ENCODE measurements at regions not wholly inside any gene's neighbourhood (a gene's known extent, or its start where the extent isn't known, plus 50 kb on each side); places are given as distances from the start of the nearest gene placed in this dataset.

DNA sequence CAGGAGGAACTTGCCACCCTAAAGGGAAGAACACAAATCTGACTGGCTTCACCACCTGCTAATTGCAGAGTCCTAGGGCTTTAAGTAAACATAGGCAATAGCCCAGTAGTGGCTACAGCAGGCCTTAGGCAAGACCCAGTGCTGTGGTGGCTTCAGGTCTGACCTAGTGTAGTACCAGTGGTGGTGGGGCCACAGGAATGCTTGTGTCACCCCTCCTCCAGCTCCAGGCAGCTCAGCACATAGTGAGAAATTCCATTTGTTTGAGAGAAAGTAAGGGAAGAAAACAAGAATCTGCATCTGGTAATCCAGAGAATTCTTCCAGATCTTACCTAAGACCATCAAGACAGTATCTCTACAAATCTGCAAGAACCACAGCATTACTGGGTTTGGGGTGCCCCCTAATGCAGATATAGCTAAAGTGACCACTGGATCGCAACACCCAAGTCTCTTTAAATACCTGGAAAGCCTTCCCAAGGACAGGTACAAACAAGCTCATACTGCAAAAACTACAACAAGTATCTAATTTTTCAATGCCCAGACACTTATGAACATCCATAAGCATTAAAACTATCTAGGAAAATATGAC lies 102.6 kb upstream of the TRPM3 start:
- Mint-ChIP-seq H3K4me3 (no peak overlapping the region), H3K27ac (no peak overlapping the region), H3K4me1 (ENCODE audit: low read depth) (no peaks in the 10 kb centered on the region), H3K9me3 (no peaks in the 10 kb centered on the region), H3K36me3 (ENCODE audit: low read depth) (no peaks in the 10 kb centered on the region), H3K27me3 (peaks cover 4% of the 10 kb centered on the region)
- POLR2A ChIA-PET = no interaction called here
- H3K36me3 ChIP-seq (ENCODE audit: insufficient read depth, low read length) = no peaks in the 10 kb centered on the region
- CTCF ChIA-PET = no interaction called here
- DNase-seq (no peak), ATAC-seq (ENCODE audit: poor library complexity) (no peak)
- H3K27me3 ChIP-seq (ENCODE audit: control insufficient read depth in 1 of 2, insufficient read depth in 2 of 2, low read length in 2 of 2) = no peaks in the 10 kb centered on the region
- H3K4me1 ChIP-seq (ENCODE audit: insufficient read depth, low read length) = no peaks in the 10 kb centered on the region
- no peaks in the 10 kb centered on the region for H3K9me3 ChIP-seq (ENCODE audit: control insufficient read depth in 1 of 2, insufficient read depth in 1 of 2, low read length in 2 of 2)
- H3K27ac ChIP-seq (ENCODE audit: low read depth in 1 of 2, low read length in 2 of 2) = no peak overlapping the region
- intact Hi-C loops (cut with DNase I, micrococcal nuclease) = no loop called here
- TF ChIP-seq, protein P1, sequence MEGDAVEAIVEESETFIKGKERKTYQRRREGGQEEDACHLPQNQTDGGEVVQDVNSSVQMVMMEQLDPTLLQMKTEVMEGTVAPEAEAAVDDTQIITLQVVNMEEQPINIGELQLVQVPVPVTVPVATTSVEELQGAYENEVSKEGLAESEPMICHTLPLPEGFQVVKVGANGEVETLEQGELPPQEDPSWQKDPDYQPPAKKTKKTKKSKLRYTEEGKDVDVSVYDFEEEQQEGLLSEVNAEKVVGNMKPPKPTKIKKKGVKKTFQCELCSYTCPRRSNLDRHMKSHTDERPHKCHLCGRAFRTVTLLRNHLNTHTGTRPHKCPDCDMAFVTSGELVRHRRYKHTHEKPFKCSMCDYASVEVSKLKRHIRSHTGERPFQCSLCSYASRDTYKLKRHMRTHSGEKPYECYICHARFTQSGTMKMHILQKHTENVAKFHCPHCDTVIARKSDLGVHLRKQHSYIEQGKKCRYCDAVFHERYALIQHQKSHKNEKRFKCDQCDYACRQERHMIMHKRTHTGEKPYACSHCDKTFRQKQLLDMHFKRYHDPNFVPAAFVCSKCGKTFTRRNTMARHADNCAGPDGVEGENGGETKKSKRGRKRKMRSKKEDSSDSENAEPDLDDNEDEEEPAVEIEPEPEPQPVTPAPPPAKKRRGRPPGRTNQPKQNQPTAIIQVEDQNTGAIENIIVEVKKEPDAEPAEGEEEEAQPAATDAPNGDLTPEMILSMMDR (IDR thresholded peaks at IDR 0.05) = no peak
- H3K4me3 ChIP-seq (ENCODE audit: low read length) = no peak overlapping the region

DNA sequence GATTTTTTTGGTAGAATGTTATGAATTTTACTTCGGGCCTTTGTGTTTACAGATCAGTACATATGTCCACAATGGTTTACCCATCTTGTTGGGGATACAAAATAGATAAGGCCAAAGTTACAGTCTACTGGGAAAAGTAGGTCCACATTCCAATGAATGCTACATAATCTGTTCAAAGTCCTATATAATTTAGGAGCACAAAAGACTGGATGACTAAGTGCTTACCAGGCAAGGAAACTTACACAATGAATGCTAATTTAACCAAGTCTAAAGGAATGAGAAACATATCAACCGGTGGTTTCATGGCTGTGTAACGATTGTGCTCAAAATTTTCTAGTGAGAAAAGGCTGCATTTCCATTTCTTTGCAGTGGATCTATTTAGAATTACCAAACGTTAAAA lies 97.4 kb upstream of the TRPM3 start:
- H3K9me3 Mint-ChIP-seq = no peaks in the 10 kb centered on the region
- Histone ChIP-seq H3K36me3 (ENCODE audit: insufficient read depth, low read length) (no peaks in the 10 kb centered on the region), H3K27ac (ENCODE audit: low read depth in 1 of 2, low read length in 2 of 2) (no peak overlapping the region), H3K27me3 (ENCODE audit: control insufficient read depth in 1 of 2, insufficient read depth in 2 of 2, low read length in 2 of 2) (no peaks in the 10 kb centered on the region), H3K9me3 (ENCODE audit: control insufficient read depth in 1 of 2, insufficient read depth in 1 of 2, low read length in 2 of 2) (peaks cover 0 to 4% of the 10 kb centered on the region in 2 experiments), H3K4me3 (ENCODE audit: low read length) (no peak overlapping the region), H3K4me1 (ENCODE audit: insufficient read depth, low read length) (no peaks in the 10 kb centered on the region)
- intact Hi-C loops (cut with DNase I, micrococcal nuclease) = no loop called here
- ATAC-seq (ENCODE audit: poor library complexity) = no peak
- ChIA-PET POLR2A (no interaction called here), CTCF (no interaction called here)
- H3K36me3 Mint-ChIP-seq (ENCODE audit: low read depth) = no peaks in the 10 kb centered on the region
- H3K27me3 Mint-ChIP-seq = no peaks in the 10 kb centered on the region
- no peaks in the 10 kb centered on the region for H3K4me1 Mint-ChIP-seq (ENCODE audit: low read depth)
- no peak for DNase-seq
- TF ChIP-seq, protein P1 (IDR thresholded peaks at IDR 0.05) = no peak
- H3K4me3 Mint-ChIP-seq = no peak overlapping the region
- no peak overlapping the region for H3K27ac Mint-ChIP-seq

DNA sequence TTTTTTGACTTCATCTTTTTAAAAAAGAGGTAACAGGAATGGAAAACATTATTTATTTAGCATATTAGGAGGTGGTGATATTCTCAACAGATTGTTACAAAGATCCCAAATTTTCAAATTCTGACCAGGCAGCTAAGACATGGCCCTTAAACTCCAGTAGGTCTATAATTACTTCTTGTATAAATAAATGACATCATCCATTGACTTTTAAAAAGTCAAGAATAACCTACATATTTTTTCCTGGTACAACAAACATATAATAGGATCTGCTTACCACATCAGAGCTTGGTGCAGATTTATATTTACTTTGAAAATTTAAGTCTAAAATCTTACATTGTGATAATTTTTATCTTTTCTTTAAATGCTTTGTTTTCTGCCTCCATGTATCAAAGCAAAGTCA lies 92.2 kb upstream of the TRPM3 start:
- TF ChIP-seq, protein P1 (IDR thresholded peaks at IDR 0.05) = no peak
- Histone ChIP-seq H3K36me3 (ENCODE audit: insufficient read depth, low read length) (no peaks in the 10 kb centered on the region), H3K27ac (ENCODE audit: low read depth in 1 of 2, low read length in 2 of 2) (no peak overlapping the region), H3K27me3 (ENCODE audit: control insufficient read depth in 1 of 2, insufficient read depth in 2 of 2, low read length in 2 of 2) (no peaks in the 10 kb centered on the region), H3K9me3 (ENCODE audit: control insufficient read depth in 1 of 2, insufficient read depth in 1 of 2, low read length in 2 of 2) (peaks cover 0 to 5% of the 10 kb centered on the region in 2 experiments), H3K4me1 (ENCODE audit: insufficient read depth, low read length) (no peaks in the 10 kb centered on the region), H3K4me3 (ENCODE audit: low read length) (no peak overlapping the region)
- H3K27ac Mint-ChIP-seq = no peak overlapping the region
- H3K36me3 Mint-ChIP-seq (ENCODE audit: low read depth) = no peaks in the 10 kb centered on the region
- no peak overlapping the region for H3K4me3 Mint-ChIP-seq
- no peaks in the 10 kb centered on the region for H3K27me3 Mint-ChIP-seq
- DNase-seq (no peak), ATAC-seq (ENCODE audit: poor library complexity) (no peak)
- H3K4me1 Mint-ChIP-seq (ENCODE audit: low read depth) = no peaks in the 10 kb centered on the region
- ChIA-PET CTCF (no interaction called here), POLR2A (no interaction called here)
- H3K9me3 Mint-ChIP-seq = peaks cover 2% of the 10 kb centered on the region
- intact Hi-C loops (cut with DNase I, micrococcal nuclease) = no loop called here

Data from CD4-positive, alpha-beta T cell (primary cell).